ENCODE measurements at regions not wholly inside any gene's neighbourhood (a gene's known extent, or its start where the extent isn't known, plus 50 kb on each side); places are given as distances from the start of the nearest gene placed in this dataset.

- Histone ChIP-seq H2AFZ (ENCODE audit: low read depth, low read length, poor library complexity, severe bottlenecking) (no peak overlapping the region), H4K20me1 (ENCODE audit: insufficient read depth) (no peaks in the 10 kb centered on the region), H3K9me2 (ENCODE audit: insufficient read depth) (no peaks in the 10 kb centered on the region), H3K36me3 (ENCODE audit: control insufficient read depth in 1 of 2, insufficient read depth in 2 of 2, low read length in 2 of 2) (no peaks in the 10 kb centered on the region), H3K27me3 (ENCODE audit: insufficient read depth, low read length) (no peaks in the 10 kb centered on the region), H3K4me3 (replicated peaks in 1 of 2; ENCODE audit: low read depth in 1 of 2, low read length in 2 of 2) (no peak overlapping the region), H3K4me2 (ENCODE audit: low read length) (no peak overlapping the region), H3K79me2 (ENCODE audit: insufficient read depth, low read length) (no peaks in the 10 kb centered on the region), H3K9me3 (ENCODE audit: control insufficient read depth in 1 of 2, insufficient read depth in 1 of 2, low read depth in 1 of 2, low read length in 2 of 2) (no peaks in the 10 kb centered on the region), H3K4me1 (ENCODE audit: control insufficient read depth in 1 of 2, insufficient read depth in 2 of 2, low read length in 2 of 2) (no peaks in the 10 kb centered on the region), H3K27ac (ENCODE audit: low read depth, low read length) (no peak overlapping the region), H3K9ac (ENCODE audit: low read length) (no peak overlapping the region)
- RAD21 ChIA-PET (ENCODE audit: low non-redundant PET in 1 of 2, low total read pairs in 2 of 2, uncharacterized antibody in 2 of 2, unreplicated experiment in 2 of 2) = interaction anchor here (1.1 to 2.4 kb wide), 3 partner anchors 203 to 312 kb away, joined by 4 to 20 read pairs (median 16); no protein-coding TSS in a partner anchor
- no TSS peak for BruUV-seq (replicated peaks)
- POLR2A ChIA-PET = no interaction called here
- intact Hi-C loops (cut with micrococcal nuclease) = loop anchor here (1.0 to 10.0 kb wide), 3 partner anchors 202 to 921 kb away; no protein-coding TSS in a partner anchor
- TF ChIP-seq EZH2 (IDR thresholded peaks at IDR 0.05) (no peak), MAX (IDR thresholded peaks at IDR 0.05) (no peak), POLR2A (IDR thresholded peaks at IDR 0.05; ENCODE audit: borderline replicate concordance, extremely low read depth, insufficient read depth, insufficient read length) (no peak), TCF7L2 (IDR thresholded peaks at IDR 0.05; ENCODE audit: borderline replicate concordance, extremely low read depth, insufficient read depth, insufficient read length) (no peak), ZFX (IDR thresholded peaks at IDR 0.05) (no peak), JUND (IDR thresholded peaks at IDR 0.05) (no peak), EGR1 (IDR thresholded peaks at IDR 0.05; ENCODE audit: low read depth) (no peak), ZBTB33 (IDR thresholded peaks at IDR 0.05; ENCODE audit: extremely low read depth, insufficient replicate concordance, low read length) (no peak), POLR2AphosphoS5 (IDR thresholded peaks at IDR 0.05; ENCODE audit: low read depth, low read length) (no peak), SP1 (IDR thresholded peaks at IDR 0.05; ENCODE audit: low read depth) (no peak), YY1 (IDR thresholded peaks at IDR 0.05; ENCODE audit: extremely low read depth, insufficient replicate concordance, low read depth, low read length) (no peak), FOSL1 (IDR thresholded peaks at IDR 0.05; ENCODE audit: low read depth) (no peak), ELF1 (IDR thresholded peaks at IDR 0.05; ENCODE audit: borderline replicate concordance, low read depth) (no peak), ATF3 (IDR thresholded peaks at IDR 0.05) (no peak), CTCF (IDR thresholded peaks at IDR 0.05 in 2 of 3, conservative IDR thresholded peaks at IDR 0.05 in 1 of 3; ENCODE audit: borderline replicate concordance in 1 of 3, insufficient read depth in 1 of 3, low read depth in 2 of 3, low read length in 2 of 3) (no peak), REST (IDR thresholded peaks at IDR 0.05; ENCODE audit: low read depth) (no peak), RAD21 (IDR thresholded peaks at IDR 0.05; ENCODE audit: low read depth) (no peak), SRF (IDR thresholded peaks at IDR 0.05; ENCODE audit: low read depth) (no peak), EZH2phosphoT487 (IDR thresholded peaks at IDR 0.05; ENCODE audit: borderline replicate concordance) (no peak), ZNF274 (IDR thresholded peaks at IDR 0.05; ENCODE audit: low read depth, low read length) (no peak)
- ATAC-seq = no peak
- CTCF ChIA-PET = interaction anchor here (0.8 to 5.9 kb wide), 9 partner anchors 9 to 317 kb away, joined by 3 to 80 read pairs (median 7); no protein-coding TSS in a partner anchor
- no peak for DNase-seq (ENCODE audit: low read depth, low spot score)
These were observed 61.7 kb upstream of the WASF3 start for GRCh38 chr13:26495750-26496149.
